HCT116 (cell line): ENCODE measurements at regions not wholly inside any gene's neighbourhood (a gene's known extent, or its start where the extent isn't known, plus 50 kb on each side); places are given as distances from the start of the nearest gene placed in this dataset.

Experiments used
- ATAC-seq: fragments of 200-7000 bp; cut with Tn5 transposase; 2 replicates; pipeline ENCODE4 v1.9.1; 2020; ENCODE audit warnings: mild to moderate bottlenecking, moderate library complexity
- BruUV-seq: library from RNA; stranded (reverse); fragments of 400-500 nt; replicated peaks from 2 replicates; lab custom pipeline; 2021; lab: Mats Ljungman, UMichigan
- CTCF ChIA-PET: fragments of 300-600 bp; sonication (Branson Sonifier 250); formaldehyde crosslinking; loops from one replicate; lab custom pipeline; 2021; ENCODE audit warnings: antibody characterized with exemption; lab: Charles Lee
- POLR2A ChIA-PET: fragments of 300-600, 350-600 bp; sonication (Branson Sonifier 250); formaldehyde crosslinking; loops from one replicate; lab custom pipeline; 2021; ENCODE audit warnings: antibody characterized with exemption; lab: Charles Lee
- RAD21 ChIA-PET, 2 experiments: fragments of 300-600 bp; sonication (Branson Sonifier 250); formaldehyde crosslinking; loops; one replicate each; lab custom pipeline; 2023; ENCODE audit warnings: low total read pairs in 2 of 2; ENCODE audit not compliant: uncharacterized antibody in 2 of 2, unreplicated experiment in 2 of 2, low non-redundant PET in 1 of 2; lab: Charles Lee
- DNase-seq: peaks from one replicate; pipeline ENCODE4 v3.0.0-alpha.2; 2010; ENCODE audit warnings: low read depth, low spot score
- H2AFZ ChIP-seq: fragments of 200-600 bp; shearing (Covaris generic), sonication (generic); 2 replicates; pipeline ENCODE4 v1.6.1; 2017; ENCODE audit warnings: low read depth, mixed run types, mixed read lengths, antibody characterized with exemption, low read length; ENCODE audit not compliant: poor library complexity, severe bottlenecking
- H3K27ac ChIP-seq: 2 replicates; pipeline ENCODE4 v1.5.1; 2012; ENCODE audit warnings: low read depth, low read length
- H3K27me3 ChIP-seq: fragments of 200-600 bp; sonication (generic); 2 replicates; pipeline ENCODE4 v1.6.1; 2016; ENCODE audit warnings: mixed run types, low read length, mixed read lengths; ENCODE audit not compliant: insufficient read depth
- H3K36me3 ChIP-seq, 2 experiments: fragments of 200-500 bp in 1 of 2; fragments of 200-600 bp in 1 of 2; sonication (Bioruptor generic) in 1 of 2; sonication (generic) in 1 of 2; 2 replicates each; pipeline versions ENCODE4 v1.5.1 to v1.6.1; 2014 to 2016; ENCODE audit warnings: low read length in 2 of 2, inconsistent platforms in 1 of 2, mixed read lengths in 1 of 2, mixed run types in 1 of 2; ENCODE audit not compliant: insufficient read depth in 2 of 2, control insufficient read depth in 1 of 2
- H3K4me1 ChIP-seq, 2 experiments: fragments of 200-600 bp in 1 of 2; sonication (generic) in 1 of 2; 2 replicates each; pipeline versions ENCODE4 v1.5.1 to v1.6.1; 2012 to 2017; ENCODE audit warnings: low read length in 2 of 2, inconsistent platforms in 1 of 2, mild to moderate bottlenecking in 1 of 2, mixed read lengths in 1 of 2, mixed run types in 1 of 2, moderate library complexity in 1 of 2; ENCODE audit not compliant: insufficient read depth in 2 of 2, control insufficient read depth in 1 of 2
- H3K4me2 ChIP-seq: fragments of 200-600 bp; sonication (generic); 2 replicates; pipeline ENCODE4 v1.6.1; 2017; ENCODE audit warnings: mixed run types, low read length, mixed read lengths
- H3K4me3 ChIP-seq, 2 experiments: fragments of 200-600 bp in 1 of 2; sonication (generic) in 1 of 2; replicated peaks in 1 of 2; 2 replicates each; pipeline ENCODE4 v1.5.1; 2011 to 2016; ENCODE audit warnings: low read length in 2 of 2, control low read depth in 1 of 2, low read depth in 1 of 2, mild to moderate bottlenecking in 1 of 2, mixed read lengths in 1 of 2, mixed run types in 1 of 2
- H3K79me2 ChIP-seq: fragments of 200-600 bp; sonication (generic); 2 replicates; pipeline ENCODE4 v1.6.1; 2017; ENCODE audit warnings: mild to moderate bottlenecking, mixed run types, low read length, moderate library complexity, mixed read lengths; ENCODE audit not compliant: insufficient read depth
- H3K9ac ChIP-seq: fragments of 200-600 bp; sonication (generic); 2 replicates; pipeline ENCODE4 v1.6.1; 2016; ENCODE audit warnings: low read length, mixed read lengths
- H3K9me2 ChIP-seq: fragments of 200-600 bp; sonication (generic), shearing (Covaris generic); 2 replicates; pipeline ENCODE4 v1.6.1; 2017; ENCODE audit warnings: mixed run types, mild to moderate bottlenecking, moderate library complexity; ENCODE audit not compliant: insufficient read depth
- H3K9me3 ChIP-seq, 2 experiments: fragments of 200-500 bp in 1 of 2; fragments of 200-600 bp in 1 of 2; sonication (Bioruptor generic) in 1 of 2; sonication (generic) in 1 of 2; 2 replicates each; pipeline ENCODE4 v1.6.1; 2014 to 2017; ENCODE audit warnings: low read length in 2 of 2, mixed read lengths in 2 of 2, inconsistent platforms in 1 of 2, low read depth in 1 of 2, mild to moderate bottlenecking in 1 of 2, mixed run types in 1 of 2, moderate library complexity in 1 of 2; ENCODE audit not compliant: control insufficient read depth in 1 of 2, insufficient read depth in 1 of 2
- H4K20me1 ChIP-seq: fragments of 200-600 bp; sonication (generic), shearing (Covaris generic); 2 replicates; pipeline ENCODE4 v1.6.1; 2017; ENCODE audit warnings: mixed run types, mild to moderate bottlenecking, moderate library complexity; ENCODE audit not compliant: insufficient read depth
- CBX3 ChIP-seq: IDR thresholded peaks from 2 replicates; pipeline ENCODE4 v1.6.1; 2012; ENCODE audit warnings: low read depth
- CEBPB ChIP-seq: IDR thresholded peaks from 2 replicates; pipeline ENCODE4 v1.6.1; 2012; ENCODE audit warnings: low read depth
- CTCF ChIP-seq, 3 experiments: fragments of 200-600 bp in 1 of 3; sonication (generic) in 1 of 3; IDR thresholded peaks in 2 of 3; conservative IDR thresholded peaks in 1 of 3; 2 replicates each; pipeline ENCODE4 v1.5.1; 2012 to 2017; ENCODE audit warnings: low read depth in 2 of 3, low read length in 2 of 3, antibody characterized with exemption in 1 of 3, borderline replicate concordance in 1 of 3, control low read depth in 1 of 3, mild to moderate bottlenecking in 1 of 3, mixed read lengths in 1 of 3, mixed run types in 1 of 3, moderate library complexity in 1 of 3; ENCODE audit not compliant: insufficient read depth in 1 of 3
- ELF1 ChIP-seq: IDR thresholded peaks from 2 replicates; pipeline ENCODE4 v1.6.1; 2012; ENCODE audit warnings: low read depth, borderline replicate concordance
- EZH2 ChIP-seq: fragments of 200-600 bp; sonication (generic); IDR thresholded peaks from 2 replicates; pipeline ENCODE4 v1.6.1; 2017; ENCODE audit warnings: antibody characterized with exemption, mixed run types
- EZH2phosphoT487 ChIP-seq: fragments of 200-600 bp; IDR thresholded peaks from 2 replicates; pipeline ENCODE4 v1.6.1; 2018; ENCODE audit warnings: antibody characterized with exemption, borderline replicate concordance
- JUND ChIP-seq: IDR thresholded peaks from 2 replicates; pipeline ENCODE4 v1.6.1; 2012
- POLR2A ChIP-seq: IDR thresholded peaks from 2 replicates; pipeline ENCODE4 v1.7.0; 2011; ENCODE audit warnings: borderline replicate concordance; ENCODE audit not compliant: insufficient read depth, insufficient read length; ENCODE audit errors: extremely low read depth
- REST ChIP-seq: IDR thresholded peaks from 2 replicates; pipeline ENCODE4 v1.6.1; 2012; ENCODE audit warnings: low read depth
- SRF ChIP-seq: IDR thresholded peaks from 2 replicates; pipeline ENCODE4 v1.6.1; 2012; ENCODE audit warnings: low read depth
- ZBTB33 ChIP-seq: IDR thresholded peaks from 2 replicates; pipeline ENCODE4 v1.6.1; 2011; ENCODE audit warnings: mild to moderate bottlenecking, low read length, moderate library complexity; ENCODE audit not compliant: insufficient replicate concordance; ENCODE audit errors: extremely low read depth
- intact Hi-C: fragments of 100-400 bp; cut with micrococcal nuclease; formaldehyde crosslinking; loops from 2 replicates; pipeline ENCODE4 v1.10.0; 2022

GRCh38 chr2:225766431-225766830, 366.9 kb downstream of the NYAP2 start:
- CTCF ChIA-PET = no interaction called here
- BruUV-seq = no TSS peak
- Histone ChIP-seq H3K9ac (no peak overlapping the region), H3K9me3 (no peaks in the 10 kb centered on the region), H4K20me1 (no peaks in the 10 kb centered on the region), H3K27me3 (no peaks in the 10 kb centered on the region), H3K79me2 (no peaks in the 10 kb centered on the region), H3K36me3 (no peaks in the 10 kb centered on the region), H2AFZ (no peak overlapping the region), H3K27ac (no peak overlapping the region), H3K4me2 (no peak overlapping the region), H3K9me2 (no peaks in the 10 kb centered on the region), H3K4me3 (no peak overlapping the region), H3K4me1 (no peaks in the 10 kb centered on the region)
- POLR2A ChIA-PET = interaction anchor here (0.7 kb wide), 1 partner anchor 371 kb away, joined by 3 read pairs; no protein-coding TSS in a partner anchor
- RAD21 ChIA-PET = no interaction called here
- DNase-seq (no peak), ATAC-seq (no peak)
- TF ChIP-seq ELF1 (no peak), POLR2A (no peak), CEBPB (no peak), ZBTB33 (no peak)
- intact Hi-C loops = no loop called here

GRCh38 chr2:225765820-225766219, 366.3 kb downstream of the NYAP2 start:
- CTCF ChIA-PET = no interaction called here
- POLR2A ChIA-PET = interaction anchor here (0.7 kb wide), 1 partner anchor 371 kb away, joined by 3 read pairs; no protein-coding TSS in a partner anchor

More at GRCh38 chr2:225765820-225766219, 366.3 kb downstream of the NYAP2 start:
- intact Hi-C loops = no loop called here
- TF ChIP-seq EZH2 (no peak), CBX3 (no peak), REST (no peak), SRF (no peak), ZBTB33 (no peak), EZH2phosphoT487 (no peak), CTCF (IDR thresholded peaks at IDR 0.05 in 2 of 3, conservative IDR thresholded peaks at IDR 0.05 in 1 of 3; ENCODE audit: borderline replicate concordance in 1 of 3, insufficient read depth in 1 of 3, low read depth in 2 of 3, low read length in 2 of 3) (no peak), JUND (no peak)
- H2AFZ ChIP-seq = no peak overlapping the region
- H3K4me3 ChIP-seq = no peak overlapping the region
- DNase-seq = no peak
- no peak for ATAC-seq
- RAD21 ChIA-PET = no interaction called here
- H3K4me1 ChIP-seq = no peaks in the 10 kb centered on the region
- no peaks in the 10 kb centered on the region for H3K79me2 ChIP-seq
- no peaks in the 10 kb centered on the region for H3K36me3 ChIP-seq
- no TSS peak for BruUV-seq
- H3K9me2 ChIP-seq = no peaks in the 10 kb centered on the region
- no peaks in the 10 kb centered on the region for H4K20me1 ChIP-seq
- no peak overlapping the region for H3K4me2 ChIP-seq
- H3K27me3 ChIP-seq = no peaks in the 10 kb centered on the region
- no peak overlapping the region for H3K27ac ChIP-seq
- H3K9ac ChIP-seq = no peak overlapping the region
- H3K9me3 ChIP-seq = no peaks in the 10 kb centered on the region
